ENCODE measurements at regions not wholly inside any gene's neighbourhood (a gene's known extent, or its start where the extent isn't known, plus 50 kb on each side); places are given as distances from the start of the nearest gene placed in this dataset.

GRCh38 chr2:18487106-18487913, 73.1 kb downstream of the RDH14 start:
- Histone ChIP-seq H3K27ac (ENCODE audit: extremely low read depth, low read depth, low read length) (no peak overlapping the region), H3K36me3 (ENCODE audit: control insufficient read depth in 2 of 2, insufficient read depth in 1 of 2, low read length in 2 of 2) (no peaks in the 10 kb centered on the region), H3K4me1 (ENCODE audit: control insufficient read depth, insufficient read depth, low read length) (no peaks in the 10 kb centered on the region; the same call in 1 of the 2 replicates), H3K4me3 (ENCODE audit: low read depth, low read length) (no peak overlapping the region), H3K9me3 (ENCODE audit: control insufficient read depth, insufficient read depth, low read depth, low read length) (no peaks in the 10 kb centered on the region)
- POLR2A ChIA-PET, result no interaction called here
- CTCF ChIA-PET, result interaction anchor here (1.4 kb wide), 1 partner anchor 21 kb away, joined by 4 read pairs; no protein-coding TSS in a partner anchor
- TF ChIP-seq ZNF404 (tag by site-specific recombination; IDR thresholded peaks at IDR 0.05), result no peak
- TF ChIP-seq ZBTB20 (tag by site-specific recombination; IDR thresholded peaks at IDR 0.05), result no peak

GRCh38 chr2:18484625-18485024, 75.8 kb downstream of the RDH14 start:
- Histone ChIP-seq H3K27ac (ENCODE audit: extremely low read depth, low read depth, low read length) (no peak overlapping the region), H3K36me3 (ENCODE audit: control insufficient read depth in 2 of 2, insufficient read depth in 1 of 2, low read length in 2 of 2) (no peaks in the 10 kb centered on the region), H3K4me1 (ENCODE audit: control insufficient read depth, insufficient read depth, low read length) (no peaks in the 10 kb centered on the region; the same call in 1 of the 2 replicates), H3K9me3 (ENCODE audit: control insufficient read depth, insufficient read depth, low read depth, low read length) (no peaks in the 10 kb centered on the region), H3K4me3 (ENCODE audit: low read depth, low read length) (no peak overlapping the region)
- TF ChIP-seq ZNF548 (tag by site-specific recombination; IDR thresholded peaks at IDR 0.05) (no peak), SALL2 (tag by site-specific recombination; IDR thresholded peaks at IDR 0.05; ENCODE audit: borderline replicate concordance) (no peak), KLF7 (tag by site-specific recombination; IDR thresholded peaks at IDR 0.05; ENCODE audit: borderline replicate concordance) (no peak), ELK4 (IDR thresholded peaks at IDR 0.05; ENCODE audit: borderline replicate concordance, low read depth, low read length) (no peak), KLF9 (tag by site-specific recombination; IDR thresholded peaks at IDR 0.05; ENCODE audit: low read depth) (no peak), YY2 (tag by site-specific recombination; IDR thresholded peaks at IDR 0.05) (no peak), ZNF274 (IDR thresholded peaks at IDR 0.05; ENCODE audit: low read length) (no peak), ZNF274 (tag by site-specific recombination; IDR thresholded peaks at IDR 0.05; ENCODE audit: borderline replicate concordance) (no peak), ZBTB7A (tag by site-specific recombination; IDR thresholded peaks at IDR 0.05; ENCODE audit: low read depth) (no peak), ZNF211 (tag by site-specific recombination; IDR thresholded peaks at IDR 0.05; ENCODE audit: low read depth) (no peak), ZNF677 (tag by site-specific recombination; IDR thresholded peaks at IDR 0.05) (no peak), ZNF670 (tag by site-specific recombination; IDR thresholded peaks at IDR 0.05; ENCODE audit: low read depth) (no peak), ZNF133 (tag by site-specific recombination; IDR thresholded peaks at IDR 0.05) (no peak), ZNF514 (tag by site-specific recombination; IDR thresholded peaks at IDR 0.05) (no peak)
- TF ChIP-seq, protein P1, sequence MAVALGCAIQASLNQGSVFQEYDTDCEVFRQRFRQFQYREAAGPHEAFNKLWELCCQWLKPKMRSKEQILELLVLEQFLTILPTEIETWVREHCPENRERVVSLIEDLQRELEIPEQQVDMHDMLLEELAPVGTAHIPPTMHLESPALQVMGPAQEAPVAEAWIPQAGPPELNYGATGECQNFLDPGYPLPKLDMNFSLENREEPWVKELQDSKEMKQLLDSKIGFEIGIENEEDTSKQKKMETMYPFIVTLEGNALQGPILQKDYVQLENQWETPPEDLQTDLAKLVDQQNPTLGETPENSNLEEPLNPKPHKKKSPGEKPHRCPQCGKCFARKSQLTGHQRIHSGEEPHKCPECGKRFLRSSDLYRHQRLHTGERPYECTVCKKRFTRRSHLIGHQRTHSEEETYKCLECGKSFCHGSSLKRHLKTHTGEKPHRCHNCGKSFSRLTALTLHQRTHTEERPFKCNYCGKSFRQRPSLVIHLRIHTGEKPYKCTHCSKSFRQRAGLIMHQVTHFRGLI (tag by site-specific recombination; IDR thresholded peaks at IDR 0.05), result no peak
- TF ChIP-seq, protein P2, sequence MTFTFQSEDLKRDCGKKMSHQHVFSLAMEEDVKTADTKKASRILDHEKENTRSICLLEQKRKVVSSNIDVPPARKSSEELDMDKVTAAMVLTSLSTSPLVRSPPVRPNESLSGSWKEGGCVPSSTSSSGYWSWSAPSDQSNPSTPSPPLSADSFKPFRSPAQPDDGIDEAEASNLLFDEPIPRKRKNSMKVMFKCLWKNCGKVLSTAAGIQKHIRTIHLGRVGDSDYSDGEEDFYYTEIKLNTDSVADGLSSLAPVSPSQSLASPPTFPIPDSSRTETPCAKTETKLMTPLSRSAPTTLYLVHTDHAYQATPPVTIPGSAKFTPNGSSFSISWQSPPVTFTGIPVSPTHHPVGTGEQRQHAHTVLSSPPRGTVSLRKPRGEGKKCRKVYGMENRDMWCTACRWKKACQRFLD (tag by site-specific recombination; IDR thresholded peaks at IDR 0.05), result no peak
- ChIA-PET POLR2A (no interaction called here), CTCF (no interaction called here)

- no peaks in the 10 kb centered on the region for H3K36me3 ChIP-seq (ENCODE audit: control insufficient read depth in 2 of 2, insufficient read depth in 1 of 2, low read length in 2 of 2)
- H3K4me1 ChIP-seq (ENCODE audit: control insufficient read depth, insufficient read depth, low read length), result no peaks in the 10 kb centered on the region; the same call in 1 of the 2 replicates
- H3K9me3 ChIP-seq (ENCODE audit: control insufficient read depth, insufficient read depth, low read depth, low read length), result no peaks in the 10 kb centered on the region
- no peak for TF ChIP-seq ZNF426 (tag by site-specific recombination; IDR thresholded peaks at IDR 0.05)
- ChIA-PET POLR2A (no interaction called here), CTCF (interaction anchor here (0.7 to 0.8 kb wide), 2 partner anchors 8 to 22 kb away, joined by 3 read pairs; no protein-coding TSS in a partner anchor)
- H3K4me3 ChIP-seq (ENCODE audit: low read depth, low read length), result no peak overlapping the region
- H3K27ac ChIP-seq (ENCODE audit: extremely low read depth, low read depth, low read length), result no peak overlapping the region
Measured at GRCh38 chr2:18483896-18484295, 76.6 kb downstream of the RDH14 start.

Data from HEK293 (cell line).